Neural cell (in vitro differentiated cells): ENCODE measurements at regions not wholly inside any gene's neighbourhood (a gene's known extent, or its start where the extent isn't known, plus 50 kb on each side); places are given as distances from the start of the nearest gene placed in this dataset.

Source experiments
- H2AFZ ChIP-seq: fragments of 200-600, 300-800 bp; sonication (generic), shearing (Covaris generic); 2 replicates; pipeline ENCODE4 v1.6.0; 2014; ENCODE audit warnings: low read depth, mild to moderate bottlenecking, antibody characterized with exemption, low read length, moderate library complexity
- H3F3A ChIP-seq: fragments of 200-600 bp; shearing (Covaris generic); 2 replicates; pipeline ENCODE4 v1.6.1; 2016; ENCODE audit warnings: mild to moderate bottlenecking, moderate library complexity, mixed read lengths, antibody characterized with exemption, low read length; ENCODE audit not compliant: insufficient read depth, poor library complexity, severe bottlenecking
- H3K27ac ChIP-seq: fragments of 200-600, 300-800 bp; sonication (generic), shearing (Covaris generic); 2 replicates; pipeline ENCODE4 v1.5.1; 2014; ENCODE audit warnings: mild to moderate bottlenecking, low read length, moderate library complexity
- H3K27me3 ChIP-seq: fragments of 300-800, 200-600 bp; sonication (generic), shearing (Covaris generic); 2 replicates; pipeline ENCODE4 v1.6.0; 2014; ENCODE audit warnings: mild to moderate bottlenecking, low read depth, low read length, moderate library complexity; ENCODE audit not compliant: insufficient read depth
- H3K36me3 ChIP-seq: fragments of 300-800, 200-600 bp; sonication (generic), shearing (Covaris generic); 2 replicates; pipeline ENCODE4 v1.5.1; 2014; ENCODE audit warnings: mild to moderate bottlenecking, antibody characterized with exemption, low read length, moderate library complexity; ENCODE audit not compliant: insufficient read depth
- H3K4me2 ChIP-seq: fragments of 300-800, 200-600 bp; sonication (generic), shearing (Covaris generic); 2 replicates; pipeline ENCODE4 v1.6.0; 2014; ENCODE audit warnings: mild to moderate bottlenecking, low read length
- H3K4me3 ChIP-seq: fragments of 300-800, 200-600 bp; sonication (generic), shearing (Covaris generic); 2 replicates; pipeline ENCODE4 v1.5.1; 2014; ENCODE audit warnings: mild to moderate bottlenecking, low read length, moderate library complexity
- H3K79me2 ChIP-seq: fragments of 200-600 bp; shearing (Covaris generic); replicated peaks from 2 replicates; pipeline ENCODE4 v1.6.0; 2014; ENCODE audit warnings: mild to moderate bottlenecking, low read length, moderate library complexity; ENCODE audit not compliant: insufficient read depth
- H3K9ac ChIP-seq: fragments of 300-800, 200-600 bp; sonication (generic), shearing (Covaris generic); 2 replicates; pipeline ENCODE4 v1.6.1; 2016; ENCODE audit warnings: mild to moderate bottlenecking, low read length, mixed read lengths
- H3K9me2 ChIP-seq: fragments of 200-600 bp; shearing (Covaris generic); 2 replicates; pipeline ENCODE4 v1.6.1; 2016; ENCODE audit warnings: mild to moderate bottlenecking, low read length, mixed read lengths; ENCODE audit not compliant: insufficient read depth
- H3K9me3 ChIP-seq: fragments of 200-600, 300-800 bp; sonication (generic), shearing (Covaris generic); 2 replicates; pipeline ENCODE4 v1.6.1; 2016; ENCODE audit warnings: mild to moderate bottlenecking, mixed run types, low read length, moderate library complexity, mixed read lengths
- H4K20me1 ChIP-seq: fragments of 200-600 bp; shearing (Covaris generic); 2 replicates; pipeline ENCODE4 v1.6.1; 2016; ENCODE audit warnings: mild to moderate bottlenecking, mixed run types; ENCODE audit not compliant: insufficient read depth
- EP300 ChIP-seq: fragments of 450-650 bp; conservative IDR thresholded peaks from 2 replicates; pipeline ENCODE4 v1.6.1; 2014; ENCODE audit warnings: antibody characterized with exemption, mild to moderate bottlenecking, moderate library complexity; ENCODE audit not compliant: poor library complexity, severe bottlenecking
- EZH2 ChIP-seq: fragments of 200-600, 300-800 bp; shearing (Covaris generic), sonication (generic); IDR thresholded peaks from 2 replicates; pipeline ENCODE4 v1.6.1; 2014; ENCODE audit warnings: antibody characterized with exemption, low read length, borderline replicate concordance, mild to moderate bottlenecking; ENCODE audit not compliant: insufficient read depth, poor library complexity, severe bottlenecking
- MXI1 ChIP-seq: fragments of 450-650 bp; conservative IDR thresholded peaks from 2 replicates; pipeline ENCODE4 v1.6.1; 2014; ENCODE audit warnings: antibody characterized with exemption, mild to moderate bottlenecking; ENCODE audit not compliant: poor library complexity, severe bottlenecking
- POLR2AphosphoS5 ChIP-seq: IDR thresholded peaks from 2 replicates; pipeline ENCODE4 v1.6.1; 2012
- RAD21 ChIP-seq: fragments of 450-650 bp; conservative IDR thresholded peaks from 2 replicates; pipeline ENCODE4 v1.6.1; 2014; ENCODE audit warnings: antibody characterized with exemption, mild to moderate bottlenecking, moderate library complexity
- SMC3 ChIP-seq: fragments of 450-650 bp; conservative IDR thresholded peaks from 2 replicates; pipeline ENCODE4 v1.6.1; 2014; ENCODE audit warnings: antibody characterized with exemption, mild to moderate bottlenecking, moderate library complexity; ENCODE audit not compliant: poor library complexity
- TAF1 ChIP-seq: IDR thresholded peaks from 2 replicates; pipeline ENCODE4 v1.6.1; 2012; ENCODE audit warnings: low read depth
- TF ChIP-seq, protein P1 (sequence below): IDR thresholded peaks from 2 replicates; pipeline ENCODE4 v1.6.1; 2012; ENCODE audit warnings: borderline replicate concordance
- TF ChIP-seq, protein P2 (sequence below): fragments of 450-650 bp; IDR thresholded peaks from 2 replicates; pipeline ENCODE4 v1.5.1; 2014; ENCODE audit warnings: antibody characterized with exemption, mild to moderate bottlenecking, moderate library complexity; ENCODE audit not compliant: poor library complexity, severe bottlenecking

DNA sequence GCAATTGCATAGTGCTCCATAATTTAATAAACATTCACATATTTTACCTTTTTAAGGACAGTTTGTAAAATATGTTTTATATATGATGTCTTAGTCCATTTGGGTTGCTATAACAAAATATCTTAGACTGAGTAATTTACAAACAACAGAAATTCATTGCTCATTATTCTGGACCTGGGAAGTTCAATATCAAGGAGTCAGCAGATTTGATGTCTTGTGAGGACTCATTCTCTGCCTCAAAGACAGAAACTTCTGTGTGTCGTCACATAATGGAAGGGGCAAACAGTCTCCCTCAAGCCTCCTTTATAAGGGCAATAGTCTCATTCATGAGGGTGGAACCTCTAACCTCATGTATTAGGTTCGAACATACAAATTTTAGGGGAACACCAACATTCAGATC lies 455.9 kb downstream of the TAF11L14 start:
- H3K9ac ChIP-seq, result no peak overlapping the region
- no peaks in the 10 kb centered on the region for H3K9me2 ChIP-seq
- H3K27ac ChIP-seq, result no peak overlapping the region
- H4K20me1 ChIP-seq, result no peaks in the 10 kb centered on the region
- H3K36me3 ChIP-seq, result no peaks in the 10 kb centered on the region
- H3K4me2 ChIP-seq, result no peak overlapping the region
- no peaks in the 10 kb centered on the region for H3K9me3 ChIP-seq
- H3K27me3 ChIP-seq, result no peaks in the 10 kb centered on the region
- H2AFZ ChIP-seq, result no peak overlapping the region
- H3F3A ChIP-seq, result no peaks in the 10 kb centered on the region
- no peak for TF ChIP-seq MXI1
- TF ChIP-seq EZH2, result no peak
- no peak for TF ChIP-seq TAF1
- TF ChIP-seq POLR2AphosphoS5, result no peak
- TF ChIP-seq, protein P1, sequence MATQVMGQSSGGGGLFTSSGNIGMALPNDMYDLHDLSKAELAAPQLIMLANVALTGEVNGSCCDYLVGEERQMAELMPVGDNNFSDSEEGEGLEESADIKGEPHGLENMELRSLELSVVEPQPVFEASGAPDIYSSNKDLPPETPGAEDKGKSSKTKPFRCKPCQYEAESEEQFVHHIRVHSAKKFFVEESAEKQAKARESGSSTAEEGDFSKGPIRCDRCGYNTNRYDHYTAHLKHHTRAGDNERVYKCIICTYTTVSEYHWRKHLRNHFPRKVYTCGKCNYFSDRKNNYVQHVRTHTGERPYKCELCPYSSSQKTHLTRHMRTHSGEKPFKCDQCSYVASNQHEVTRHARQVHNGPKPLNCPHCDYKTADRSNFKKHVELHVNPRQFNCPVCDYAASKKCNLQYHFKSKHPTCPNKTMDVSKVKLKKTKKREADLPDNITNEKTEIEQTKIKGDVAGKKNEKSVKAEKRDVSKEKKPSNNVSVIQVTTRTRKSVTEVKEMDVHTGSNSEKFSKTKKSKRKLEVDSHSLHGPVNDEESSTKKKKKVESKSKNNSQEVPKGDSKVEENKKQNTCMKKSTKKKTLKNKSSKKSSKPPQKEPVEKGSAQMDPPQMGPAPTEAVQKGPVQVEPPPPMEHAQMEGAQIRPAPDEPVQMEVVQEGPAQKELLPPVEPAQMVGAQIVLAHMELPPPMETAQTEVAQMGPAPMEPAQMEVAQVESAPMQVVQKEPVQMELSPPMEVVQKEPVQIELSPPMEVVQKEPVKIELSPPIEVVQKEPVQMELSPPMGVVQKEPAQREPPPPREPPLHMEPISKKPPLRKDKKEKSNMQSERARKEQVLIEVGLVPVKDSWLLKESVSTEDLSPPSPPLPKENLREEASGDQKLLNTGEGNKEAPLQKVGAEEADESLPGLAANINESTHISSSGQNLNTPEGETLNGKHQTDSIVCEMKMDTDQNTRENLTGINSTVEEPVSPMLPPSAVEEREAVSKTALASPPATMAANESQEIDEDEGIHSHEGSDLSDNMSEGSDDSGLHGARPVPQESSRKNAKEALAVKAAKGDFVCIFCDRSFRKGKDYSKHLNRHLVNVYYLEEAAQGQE, result no peak
- TF ChIP-seq, protein P2, sequence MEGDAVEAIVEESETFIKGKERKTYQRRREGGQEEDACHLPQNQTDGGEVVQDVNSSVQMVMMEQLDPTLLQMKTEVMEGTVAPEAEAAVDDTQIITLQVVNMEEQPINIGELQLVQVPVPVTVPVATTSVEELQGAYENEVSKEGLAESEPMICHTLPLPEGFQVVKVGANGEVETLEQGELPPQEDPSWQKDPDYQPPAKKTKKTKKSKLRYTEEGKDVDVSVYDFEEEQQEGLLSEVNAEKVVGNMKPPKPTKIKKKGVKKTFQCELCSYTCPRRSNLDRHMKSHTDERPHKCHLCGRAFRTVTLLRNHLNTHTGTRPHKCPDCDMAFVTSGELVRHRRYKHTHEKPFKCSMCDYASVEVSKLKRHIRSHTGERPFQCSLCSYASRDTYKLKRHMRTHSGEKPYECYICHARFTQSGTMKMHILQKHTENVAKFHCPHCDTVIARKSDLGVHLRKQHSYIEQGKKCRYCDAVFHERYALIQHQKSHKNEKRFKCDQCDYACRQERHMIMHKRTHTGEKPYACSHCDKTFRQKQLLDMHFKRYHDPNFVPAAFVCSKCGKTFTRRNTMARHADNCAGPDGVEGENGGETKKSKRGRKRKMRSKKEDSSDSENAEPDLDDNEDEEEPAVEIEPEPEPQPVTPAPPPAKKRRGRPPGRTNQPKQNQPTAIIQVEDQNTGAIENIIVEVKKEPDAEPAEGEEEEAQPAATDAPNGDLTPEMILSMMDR, result no peak
- TF ChIP-seq RAD21, result no peak
- TF ChIP-seq SMC3, result no peak
- no peak for TF ChIP-seq EP300
- no peaks in the 10 kb centered on the region for H3K79me2 ChIP-seq
- no peak overlapping the region for H3K4me3 ChIP-seq

DNA sequence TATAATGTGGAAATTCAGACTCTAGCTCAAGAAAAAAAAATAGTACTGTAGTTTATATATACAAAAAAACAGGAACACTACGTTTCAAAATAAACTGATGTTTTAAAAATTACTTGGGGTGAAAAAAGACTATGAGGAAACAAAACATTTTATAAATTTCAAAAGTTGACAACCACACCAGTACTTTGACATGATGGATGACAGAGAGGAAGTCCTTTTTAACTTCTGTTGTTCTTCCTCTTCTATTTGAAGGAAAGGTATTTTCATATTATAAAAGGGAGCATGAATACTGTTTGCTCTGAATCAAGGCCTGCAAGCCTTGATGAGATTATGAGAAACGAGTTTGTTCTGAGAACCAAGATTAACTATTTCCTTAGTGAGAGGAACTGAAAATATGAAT lies 456.9 kb downstream of the TAF11L14 start:
- Histone ChIP-seq H3K9me3 (no peaks in the 10 kb centered on the region), H3K9ac (no peak overlapping the region), H3K9me2 (no peaks in the 10 kb centered on the region), H3K4me2 (no peak overlapping the region), H4K20me1 (no peaks in the 10 kb centered on the region), H3F3A (no peaks in the 10 kb centered on the region), H3K27ac (no peak overlapping the region), H2AFZ (no peak overlapping the region), H3K79me2 (no peaks in the 10 kb centered on the region), H3K4me3 (no peak overlapping the region), H3K27me3 (no peaks in the 10 kb centered on the region), H3K36me3 (no peaks in the 10 kb centered on the region)
- no peak for TF ChIP-seq EZH2
- TF ChIP-seq, protein P2, result no peak
- TF ChIP-seq, protein P1, result no peak
- no peak for TF ChIP-seq MXI1
- no peak for TF ChIP-seq POLR2AphosphoS5
- no peak for TF ChIP-seq TAF1
- TF ChIP-seq RAD21, result no peak
